T-helper 2 cell treated with Interferon-gamma antibody and Interleukin-4, amounts not matched to agents 100 ng/mL and 5 ng/mL, for 36 hours (primary cell): ENCODE measurements at regions not wholly inside any gene's neighbourhood (a gene's known extent, or its start where the extent isn't known, plus 50 kb on each side); places are given as distances from the start of the nearest gene placed in this dataset.

ENCODE experiments used
- intact Hi-C: fragments of 100-400 bp; cut with micrococcal nuclease; formaldehyde crosslinking; loops from one replicate; pipeline ENCODE4 v1.15.1; 2023

GRCh38 chr4:10983885-10984640, 299.5 kb upstream of the CLNK start:
- intact Hi-C loops: no loop called here

GRCh38 chr4:10983268-10983667, 298.7 kb upstream of the CLNK start:
- intact Hi-C loops: no loop called here

GRCh38 chr4:10982305-10982704, 297.7 kb upstream of the CLNK start:
- intact Hi-C loops: no loop called here

- intact Hi-C loops: no loop called here
These were observed 297.0 kb upstream of the CLNK start for GRCh38 chr4:10981576-10981975.

- intact Hi-C loops: no loop called here
These were observed 296.5 kb upstream of the CLNK start for GRCh38 chr4:10981096-10981495.

- intact Hi-C loops: no loop called here
These were observed 294.5 kb upstream of the CLNK start for GRCh38 chr4:10979032-10979431.

- intact Hi-C loops: no loop called here
These were observed 293.0 kb upstream of the CLNK start for GRCh38 chr4:10977534-10977933.

- intact Hi-C loops: no loop called here
These were observed 289.8 kb upstream of the CLNK start for GRCh38 chr4:10974371-10974770.

GRCh38 chr4:10973686-10974085, 289.1 kb upstream of the CLNK start:
- intact Hi-C loops: no loop called here

GRCh38 chr4:10971800-10972401, 287.3 kb upstream of the CLNK start:
- intact Hi-C loops: no loop called here

GRCh38 chr4:10965196-10965595, 280.6 kb upstream of the CLNK start:
- intact Hi-C loops: no loop called here

GRCh38 chr4:10963958-10964703, 279.6 kb upstream of the CLNK start:
- intact Hi-C loops: no loop called here

GRCh38 chr4:10963241-10963640, 278.7 kb upstream of the CLNK start:
- intact Hi-C loops: no loop called here

- intact Hi-C loops: no loop called here
These were observed 277.7 kb upstream of the CLNK start for GRCh38 chr4:10962246-10962645.

- intact Hi-C loops: no loop called here
These were observed 275.8 kb upstream of the CLNK start for GRCh38 chr4:10960389-10960788.

GRCh38 chr4:10959586-10959985, 275.0 kb upstream of the CLNK start:
- intact Hi-C loops: loop anchor here (10.0 kb wide), 1 partner anchor 375 kb away; no protein-coding TSS in a partner anchor

- intact Hi-C loops: loop anchor here (10.0 kb wide), 1 partner anchor 374 kb away; no protein-coding TSS in a partner anchor
These were observed 273.8 kb upstream of the CLNK start for GRCh38 chr4:10958226-10958856.

GRCh38 chr4:10951306-10951705, 266.7 kb upstream of the CLNK start:
- intact Hi-C loops: loop anchor here (10.0 kb wide), 1 partner anchor 367 kb away; no protein-coding TSS in a partner anchor

GRCh38 chr4:10949039-10949733, 264.6 kb upstream of the CLNK start:
- intact Hi-C loops: no loop called here

GRCh38 chr4:10947898-10948297, 263.3 kb upstream of the CLNK start:
- intact Hi-C loops: no loop called here

- intact Hi-C loops: no loop called here
These were observed 259.8 kb upstream of the CLNK start for GRCh38 chr4:10944321-10944720.
